Keratinocyte (primary cell): ENCODE measurements at regions not wholly inside any gene's neighbourhood (a gene's known extent, or its start where the extent isn't known, plus 50 kb on each side); places are given as distances from the start of the nearest gene placed in this dataset.

Experiments used
- DNase-seq: peaks from one replicate; pipeline ENCODE4 v3.0.0-alpha.2; 2011; ENCODE audit warnings: low read depth, missing footprints, low spot score
- FAIRE-seq: peaks from 2 replicates; lab custom pipeline; 2011; peaks lifted over from hg19 to GRCh38; lab: Jason Lieb, UNC
- H2AFZ ChIP-seq: 2 replicates; pipeline ENCODE4 v1.6.0; 2012; ENCODE audit warnings: low read length, control low read depth, inconsistent platforms; ENCODE audit not compliant: control insufficient read depth
- H3K27ac ChIP-seq: 2 replicates; pipeline ENCODE4 v1.5.1; 2011; ENCODE audit warnings: low read length; ENCODE audit not compliant: control insufficient read depth, insufficient read depth
- H3K27me3 ChIP-seq: 3 replicates; pipeline ENCODE4 v1.6.0; 2011; ENCODE audit warnings: low read length; ENCODE audit not compliant: control insufficient read depth, insufficient read depth; ENCODE audit errors: extremely low read depth
- H3K36me3 ChIP-seq, 2 experiments: 2 replicates in 1 of 2; 3 replicates in 1 of 2; pipeline ENCODE4 v1.5.1; 2011; ENCODE audit warnings: low read length in 2 of 2, mild to moderate bottlenecking in 1 of 2; ENCODE audit not compliant: control insufficient read depth in 2 of 2, insufficient read depth in 2 of 2; ENCODE audit errors: extremely low read depth in 1 of 2
- H3K4me1 ChIP-seq: 3 replicates; pipeline ENCODE4 v1.5.1; 2011; ENCODE audit warnings: low read length; ENCODE audit not compliant: control insufficient read depth, insufficient read depth; ENCODE audit errors: extremely low read depth
- H3K4me2 ChIP-seq: 3 replicates; pipeline ENCODE4 v1.6.0; 2011; ENCODE audit warnings: low read depth, low read length; ENCODE audit not compliant: control insufficient read depth, insufficient read depth; ENCODE audit errors: extremely low read depth
- H3K4me3 ChIP-seq, 3 experiments: fragments of 200-600 bp in 1 of 3; sonication (generic) in 1 of 3; 2 replicates in 2 of 3; 3 replicates in 1 of 3; pipeline ENCODE4 v1.5.1; 2011 to 2016; ENCODE audit warnings: low read length in 3 of 3, mild to moderate bottlenecking in 3 of 3, control low read depth in 2 of 3, inconsistent platforms in 1 of 3, low read depth in 1 of 3, mixed read lengths in 1 of 3, mixed run types in 1 of 3, moderate library complexity in 1 of 3; ENCODE audit not compliant: control insufficient read depth in 2 of 3, insufficient read depth in 2 of 3; ENCODE audit errors: extremely low read depth in 1 of 3
- H3K79me2 ChIP-seq: 2 replicates; pipeline ENCODE4 v1.6.0; 2012; ENCODE audit warnings: low read length; ENCODE audit not compliant: control insufficient read depth, insufficient read depth
- H3K9ac ChIP-seq: 3 replicates; pipeline ENCODE4 v1.6.0; 2011; ENCODE audit warnings: low read length; ENCODE audit not compliant: control insufficient read depth, insufficient read depth; ENCODE audit errors: extremely low read depth
- H3K9me1 ChIP-seq: 3 replicates; pipeline ENCODE4 v1.6.0; 2011; ENCODE audit warnings: low read length; ENCODE audit not compliant: control insufficient read depth, insufficient read depth; ENCODE audit errors: extremely low read depth
- H3K9me3 ChIP-seq: 2 replicates; pipeline ENCODE4 v1.5.1; 2012; ENCODE audit warnings: low read depth, low read length; ENCODE audit not compliant: control insufficient read depth
- H4K20me1 ChIP-seq: 3 replicates; pipeline ENCODE4 v1.6.0; 2011; ENCODE audit warnings: low read length; ENCODE audit not compliant: control insufficient read depth, insufficient read depth; ENCODE audit errors: extremely low read depth
- EZH2 ChIP-seq: IDR thresholded peaks from one replicate; pipeline ENCODE4 v1.6.1; 2012; ENCODE audit warnings: inconsistent platforms, mild to moderate bottlenecking, low read length, moderate library complexity
- dilution Hi-C: fragments of 300-500 bp; cut with MboI; formaldehyde crosslinking; loops from one replicate; pipeline ENCODE4 v1.7.0; 2020; ENCODE audit warnings: low sequenced_read_pairs; ENCODE audit not compliant: extremely low pct_ligation_motif_present
- TF ChIP-seq, protein P1 (sequence below), 3 experiments: IDR thresholded peaks in 1 of 3; conservative IDR thresholded peaks in 1 of 3; optimal IDR thresholded peaks in 1 of 3; 2 replicates in 2 of 3; 3 replicates in 1 of 3; pipeline versions ENCODE3 to v1.5.1; 2011; ENCODE audit warnings: low read length in 3 of 3, mild to moderate bottlenecking in 3 of 3, moderate library complexity in 2 of 3, control low read depth in 1 of 3, inconsistent platforms in 1 of 3; ENCODE audit not compliant: insufficient read depth in 2 of 3; ENCODE audit errors: extremely low read depth in 1 of 3

DNA sequence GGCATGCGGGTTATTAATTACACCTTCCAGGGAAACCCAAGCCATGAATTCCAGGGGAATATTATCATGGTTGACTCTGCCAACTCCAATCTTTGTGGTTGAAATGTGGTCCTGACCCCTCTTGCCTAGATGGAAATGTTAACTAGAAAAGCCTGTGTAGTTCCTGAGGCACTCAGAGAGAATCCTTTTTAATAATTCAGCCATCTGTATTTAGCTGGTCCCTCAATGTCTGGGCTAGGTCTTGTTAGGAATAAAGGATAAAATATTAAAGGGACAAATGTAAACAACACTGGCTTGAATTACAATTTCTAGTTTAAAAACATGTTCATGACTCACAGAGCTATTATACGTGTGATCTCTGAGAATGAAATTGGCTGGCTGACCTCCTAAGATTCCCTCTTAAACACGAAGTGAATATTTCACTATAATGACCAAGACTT is 435.2 kb upstream of the SUCLG2 start:
- Histone ChIP-seq H3K9ac (no peak overlapping the region), H3K9me3 (no peaks in the 10 kb centered on the region), H3K4me1 (no peaks in the 10 kb centered on the region), H4K20me1 (no peaks in the 10 kb centered on the region), H3K4me2 (no peak overlapping the region), H3K9me1 (no peaks in the 10 kb centered on the region), H3K27ac (no peak overlapping the region), H3K36me3 (no peaks in the 10 kb centered on the region), H2AFZ (no peak overlapping the region), H3K27me3 (no peaks in the 10 kb centered on the region), H3K4me3 (no peak overlapping the region), H3K79me2 (no peaks in the 10 kb centered on the region)
- TF ChIP-seq, protein P1, sequence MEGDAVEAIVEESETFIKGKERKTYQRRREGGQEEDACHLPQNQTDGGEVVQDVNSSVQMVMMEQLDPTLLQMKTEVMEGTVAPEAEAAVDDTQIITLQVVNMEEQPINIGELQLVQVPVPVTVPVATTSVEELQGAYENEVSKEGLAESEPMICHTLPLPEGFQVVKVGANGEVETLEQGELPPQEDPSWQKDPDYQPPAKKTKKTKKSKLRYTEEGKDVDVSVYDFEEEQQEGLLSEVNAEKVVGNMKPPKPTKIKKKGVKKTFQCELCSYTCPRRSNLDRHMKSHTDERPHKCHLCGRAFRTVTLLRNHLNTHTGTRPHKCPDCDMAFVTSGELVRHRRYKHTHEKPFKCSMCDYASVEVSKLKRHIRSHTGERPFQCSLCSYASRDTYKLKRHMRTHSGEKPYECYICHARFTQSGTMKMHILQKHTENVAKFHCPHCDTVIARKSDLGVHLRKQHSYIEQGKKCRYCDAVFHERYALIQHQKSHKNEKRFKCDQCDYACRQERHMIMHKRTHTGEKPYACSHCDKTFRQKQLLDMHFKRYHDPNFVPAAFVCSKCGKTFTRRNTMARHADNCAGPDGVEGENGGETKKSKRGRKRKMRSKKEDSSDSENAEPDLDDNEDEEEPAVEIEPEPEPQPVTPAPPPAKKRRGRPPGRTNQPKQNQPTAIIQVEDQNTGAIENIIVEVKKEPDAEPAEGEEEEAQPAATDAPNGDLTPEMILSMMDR (optimal IDR thresholded peaks at IDR 0.05 in 1 of 3, IDR thresholded peaks at IDR 0.05 in 1 of 3, conservative IDR thresholded peaks at IDR 0.05 in 1 of 3; ENCODE audit: extremely low read depth in 1 of 3, insufficient read depth in 2 of 3, low read length in 3 of 3): no peak
- no peak for TF ChIP-seq EZH2
- no peak for DNase-seq
- dilution Hi-C loops: no loop called here
- no peak for FAIRE-seq

DNA sequence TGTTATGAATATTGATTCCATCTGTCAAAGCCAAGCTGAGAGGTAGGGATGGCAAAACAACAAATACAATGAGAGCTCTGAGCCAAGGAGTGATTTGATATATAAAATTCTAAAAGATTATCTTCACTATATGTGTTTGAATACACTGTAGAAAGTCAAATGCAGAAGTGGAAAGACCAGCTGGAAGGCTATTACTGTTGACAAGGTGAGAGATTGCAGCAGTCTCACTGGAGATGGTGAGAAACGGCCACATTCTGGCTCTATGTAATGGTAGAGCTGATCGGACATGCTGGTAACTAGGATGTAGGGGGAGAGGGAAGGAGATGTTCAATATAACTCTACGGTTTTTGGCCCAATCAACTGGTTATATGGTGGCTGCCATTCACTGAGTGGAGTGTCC is 434.2 kb upstream of the SUCLG2 start:
- no peaks in the 10 kb centered on the region for H3K36me3 ChIP-seq
- H3K9me1 ChIP-seq: no peaks in the 10 kb centered on the region
- H3K27me3 ChIP-seq: no peaks in the 10 kb centered on the region
- no peaks in the 10 kb centered on the region for H3K9me3 ChIP-seq
- no peak for DNase-seq
- H3K4me2 ChIP-seq: no peak overlapping the region
- no peak for FAIRE-seq
- no peaks in the 10 kb centered on the region for H3K79me2 ChIP-seq
- H2AFZ ChIP-seq: no peak overlapping the region
- TF ChIP-seq, protein P1 (optimal IDR thresholded peaks at IDR 0.05 in 1 of 3, IDR thresholded peaks at IDR 0.05 in 1 of 3, conservative IDR thresholded peaks at IDR 0.05 in 1 of 3; ENCODE audit: extremely low read depth in 1 of 3, insufficient read depth in 2 of 3, low read length in 3 of 3): no peak
- no peak for TF ChIP-seq EZH2
- no peak overlapping the region for H3K27ac ChIP-seq
- no peaks in the 10 kb centered on the region for H4K20me1 ChIP-seq
- H3K9ac ChIP-seq: no peak overlapping the region
- H3K4me3 ChIP-seq: no peak overlapping the region
- dilution Hi-C loops: no loop called here
- H3K4me1 ChIP-seq: no peaks in the 10 kb centered on the region
